ENCODE measurements at regions not wholly inside any gene's neighbourhood (a gene's known extent, or its start where the extent isn't known, plus 50 kb on each side); places are given as distances from the start of the nearest gene placed in this dataset.

DNA sequence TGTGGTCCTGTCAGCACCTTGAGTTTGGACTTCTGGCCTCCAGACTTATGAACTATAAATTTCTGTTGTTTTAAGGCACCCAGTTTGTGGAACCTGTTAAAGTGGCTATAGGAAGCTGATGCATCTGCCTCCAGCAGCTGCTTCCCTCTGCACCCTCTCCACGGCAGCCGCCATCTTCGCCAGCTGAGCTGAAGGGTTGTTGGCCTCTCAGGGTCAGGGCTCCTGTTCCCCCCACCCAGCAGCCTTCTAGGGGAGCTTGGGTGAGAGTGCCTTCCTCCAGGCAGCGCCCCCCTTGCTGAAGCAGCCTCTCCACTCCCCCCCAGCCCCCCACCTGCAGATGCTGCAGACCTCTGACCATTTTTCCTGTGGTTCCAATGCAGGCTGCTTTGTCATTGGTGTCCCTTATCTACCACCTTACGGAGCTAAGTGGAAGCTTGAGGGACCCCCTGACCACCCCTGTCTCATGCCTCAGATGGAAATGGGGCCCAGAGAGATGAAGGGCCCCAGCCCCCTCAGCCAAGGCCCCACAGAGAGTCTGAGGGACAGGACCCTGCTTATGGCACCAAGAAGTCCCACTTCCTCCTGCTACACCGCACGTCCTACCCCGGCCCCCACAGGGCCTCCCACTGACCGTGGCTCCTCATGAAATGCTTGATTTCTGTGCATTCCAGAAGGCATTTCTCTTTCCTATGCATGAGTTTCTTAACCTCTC lies 61.4 kb upstream of the TLE3 start:
- TF ChIP-seq, protein P1, sequence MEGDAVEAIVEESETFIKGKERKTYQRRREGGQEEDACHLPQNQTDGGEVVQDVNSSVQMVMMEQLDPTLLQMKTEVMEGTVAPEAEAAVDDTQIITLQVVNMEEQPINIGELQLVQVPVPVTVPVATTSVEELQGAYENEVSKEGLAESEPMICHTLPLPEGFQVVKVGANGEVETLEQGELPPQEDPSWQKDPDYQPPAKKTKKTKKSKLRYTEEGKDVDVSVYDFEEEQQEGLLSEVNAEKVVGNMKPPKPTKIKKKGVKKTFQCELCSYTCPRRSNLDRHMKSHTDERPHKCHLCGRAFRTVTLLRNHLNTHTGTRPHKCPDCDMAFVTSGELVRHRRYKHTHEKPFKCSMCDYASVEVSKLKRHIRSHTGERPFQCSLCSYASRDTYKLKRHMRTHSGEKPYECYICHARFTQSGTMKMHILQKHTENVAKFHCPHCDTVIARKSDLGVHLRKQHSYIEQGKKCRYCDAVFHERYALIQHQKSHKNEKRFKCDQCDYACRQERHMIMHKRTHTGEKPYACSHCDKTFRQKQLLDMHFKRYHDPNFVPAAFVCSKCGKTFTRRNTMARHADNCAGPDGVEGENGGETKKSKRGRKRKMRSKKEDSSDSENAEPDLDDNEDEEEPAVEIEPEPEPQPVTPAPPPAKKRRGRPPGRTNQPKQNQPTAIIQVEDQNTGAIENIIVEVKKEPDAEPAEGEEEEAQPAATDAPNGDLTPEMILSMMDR (IDR thresholded peaks at IDR 0.05; ENCODE audit: poor library complexity, severe bottlenecking) = no peak
- Histone ChIP-seq H3K9me3 (ENCODE audit: severe bottlenecking) (no peaks in the 10 kb centered on the region), H3K36me3 (ENCODE audit: low read depth) (no peaks in the 10 kb centered on the region), H3K27ac (ENCODE audit: poor library complexity, severe bottlenecking) (no peak overlapping the region), H3K4me1 (ENCODE audit: insufficient read depth, poor library complexity, severe bottlenecking) (no peaks in the 10 kb centered on the region), H3K27me3 (ENCODE audit: insufficient read depth, poor library complexity, severe bottlenecking) (no peaks in the 10 kb centered on the region), H3K4me3 (ENCODE audit: severe bottlenecking) (no peak overlapping the region)
- ATAC-seq (ENCODE audit: low read depth) = no peak
- no peak for DNase-seq (ENCODE audit: low spot score)

- ATAC-seq (ENCODE audit: low read depth) (no peak), DNase-seq (ENCODE audit: low spot score) (no peak)
- TF ChIP-seq, protein P1 (IDR thresholded peaks at IDR 0.05; ENCODE audit: poor library complexity, severe bottlenecking) = no peak
- Histone ChIP-seq H3K27ac (ENCODE audit: poor library complexity, severe bottlenecking) (no peak overlapping the region), H3K4me3 (ENCODE audit: severe bottlenecking) (no peak overlapping the region), H3K4me1 (ENCODE audit: insufficient read depth, poor library complexity, severe bottlenecking) (no peaks in the 10 kb centered on the region), H3K36me3 (ENCODE audit: low read depth) (no peaks in the 10 kb centered on the region), H3K27me3 (ENCODE audit: insufficient read depth, poor library complexity, severe bottlenecking) (no peaks in the 10 kb centered on the region), H3K9me3 (ENCODE audit: severe bottlenecking) (no peaks in the 10 kb centered on the region)
Measured at GRCh38 chr15:70158309-70159000, 60.7 kb upstream of the TLE3 start.

DNA sequence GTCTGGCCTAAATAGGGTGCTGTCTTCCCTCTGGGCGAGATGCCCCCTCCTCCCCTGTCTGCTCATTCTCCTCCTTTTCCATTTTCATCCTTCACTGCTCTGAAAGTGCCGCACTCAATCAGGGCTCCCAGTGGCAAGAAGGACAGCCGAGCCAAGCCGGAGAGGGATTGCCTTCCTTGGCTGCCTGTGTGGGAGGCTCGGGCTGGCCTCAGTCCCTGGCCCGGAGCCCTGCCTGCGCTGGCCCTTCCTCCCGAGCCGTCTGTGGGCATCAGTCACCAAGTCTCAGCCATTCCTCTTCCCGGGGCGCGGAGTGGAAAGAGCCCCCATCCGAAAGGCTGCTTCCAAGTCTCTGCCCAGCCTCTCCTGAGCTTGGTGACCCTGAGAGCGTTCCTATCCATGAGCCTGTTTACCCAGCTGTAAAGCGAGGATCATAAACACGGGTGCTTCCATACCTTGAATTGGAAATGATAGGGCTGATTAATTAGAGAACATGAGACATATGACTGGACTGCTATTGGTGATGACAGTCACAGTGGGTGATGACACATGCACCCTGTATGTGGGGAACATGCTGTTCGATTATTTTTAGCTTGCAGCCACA lies 59.1 kb upstream of the TLE3 start:
- Histone ChIP-seq H3K9me3 (ENCODE audit: severe bottlenecking) (no peaks in the 10 kb centered on the region), H3K27ac (ENCODE audit: poor library complexity, severe bottlenecking) (no peak overlapping the region), H3K4me3 (ENCODE audit: severe bottlenecking) (no peak overlapping the region), H3K36me3 (ENCODE audit: low read depth) (no peaks in the 10 kb centered on the region), H3K4me1 (ENCODE audit: insufficient read depth, poor library complexity, severe bottlenecking) (no peaks in the 10 kb centered on the region), H3K27me3 (ENCODE audit: insufficient read depth, poor library complexity, severe bottlenecking) (no peaks in the 10 kb centered on the region)
- TF ChIP-seq, protein P1 (IDR thresholded peaks at IDR 0.05; ENCODE audit: poor library complexity, severe bottlenecking) = no peak
- ATAC-seq (ENCODE audit: low read depth) (peak; percentile 48; the same call in 2 of the 3 replicates), DNase-seq (ENCODE audit: low spot score) (no peak)

DNA sequence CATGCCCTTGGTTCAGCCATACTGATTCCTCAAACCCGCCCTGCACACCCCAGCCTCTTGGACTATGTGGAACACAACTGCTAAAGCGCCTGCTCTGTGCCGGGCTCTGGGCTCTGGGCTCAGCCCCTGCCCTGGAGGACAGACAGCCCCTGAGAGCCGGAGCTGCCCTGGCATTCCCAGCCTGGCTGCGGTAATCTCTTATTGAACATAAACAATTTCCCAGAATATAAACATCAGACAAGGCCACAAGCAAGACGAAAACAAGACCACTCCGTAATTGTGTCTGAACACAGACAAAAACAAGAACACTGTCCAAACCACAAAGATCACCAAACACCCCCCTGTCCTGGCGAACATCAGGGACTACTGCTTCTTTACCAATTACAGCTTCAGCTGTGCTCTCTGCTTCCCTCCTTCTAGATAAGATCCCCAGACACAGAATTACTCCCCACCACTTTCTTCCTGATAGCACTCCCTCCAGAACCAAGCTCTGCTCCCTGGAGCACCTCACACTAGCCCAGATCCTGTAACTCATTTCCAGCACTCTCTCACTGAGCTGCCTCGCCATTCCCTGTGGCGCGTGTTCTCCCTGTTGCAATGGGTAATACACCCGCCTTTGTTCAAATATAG lies 57.1 kb upstream of the TLE3 start:
- ATAC-seq (ENCODE audit: low read depth) (no peak), DNase-seq (ENCODE audit: low spot score) (no peak)
- H3K4me3 ChIP-seq (ENCODE audit: severe bottlenecking) = no peak overlapping the region
- no peaks in the 10 kb centered on the region for H3K4me1 ChIP-seq (ENCODE audit: insufficient read depth, poor library complexity, severe bottlenecking)
- no peak overlapping the region for H3K27ac ChIP-seq (ENCODE audit: poor library complexity, severe bottlenecking)
- no peaks in the 10 kb centered on the region for H3K36me3 ChIP-seq (ENCODE audit: low read depth)
- H3K27me3 ChIP-seq (ENCODE audit: insufficient read depth, poor library complexity, severe bottlenecking) = no peaks in the 10 kb centered on the region
- TF ChIP-seq, protein P1 (IDR thresholded peaks at IDR 0.05; ENCODE audit: poor library complexity, severe bottlenecking) = no peak
- H3K9me3 ChIP-seq (ENCODE audit: severe bottlenecking) = no peaks in the 10 kb centered on the region
